Psoas muscle (tissue), 7 donors: ENCODE measurements at regions not wholly inside any gene's neighbourhood (a gene's known extent, or its start where the extent isn't known, plus 50 kb on each side); places are given as distances from the start of the nearest gene placed in this dataset.

ENCODE experiments used
- ATAC-seq, 4 donors: fragments of 200-7000 bp; cut with Tn5 transposase; one replicate each; pipeline ENCODE4 v1.9.1; 2020; ENCODE audit warnings: moderate library complexity in 3 of 4, mild to moderate bottlenecking in 2 of 4
- DNase-seq, 2 donors: peaks; one replicate each; pipeline ENCODE4 v3.0.0-alpha.2; 2020
- H3K27ac ChIP-seq: fragments of 200-600 bp; one replicate; pipeline ENCODE4 v1.8.0; 2022
- H3K27me3 ChIP-seq, 3 donors: fragments of 200-600 bp in 1 of 3; one replicate each; pipeline versions ENCODE4 v1.6.1 to v1.8.0; 2013 to 2022; ENCODE audit warnings: low read length in 2 of 3, mild to moderate bottlenecking in 2 of 3, moderate library complexity in 1 of 3; ENCODE audit not compliant: insufficient read depth in 3 of 3
- H3K36me3 ChIP-seq, 2 donors: fragments of 200-600 bp in 1 of 2; one replicate each; pipeline versions ENCODE4 v1.6.1 to v1.8.0; 2013 to 2022; ENCODE audit warnings: low read depth in 1 of 2, mild to moderate bottlenecking in 1 of 2, moderate library complexity in 1 of 2; ENCODE audit not compliant: insufficient read depth in 1 of 2
- H3K4me1 ChIP-seq: fragments of 200-600 bp; one replicate; pipeline ENCODE4 v1.8.0; 2022
- H3K4me3 ChIP-seq: fragments of 200-600 bp; one replicate; pipeline ENCODE4 v1.8.0; 2022; ENCODE audit warnings: mild to moderate bottlenecking
- H3K9me3 ChIP-seq: fragments of 200-600 bp; one replicate; pipeline ENCODE4 v1.8.0; 2022
- WGBS, 3 donors: extraction: QIAGEN DNeasy Blood & Tissue Kit; methylation state at CpG; one replicate each; pipeline versions ENCODE4 v1.1.6 to v1.1.7; 2013; 5-methylcytosine and 5-hydroxymethylcytosine counted together
- intact Hi-C, 2 donors: fragments of 100-400 bp; cut with DNase I; formaldehyde crosslinking; loops; one replicate each; pipeline versions ENCODE4 v1.11.0 to v1.14.2; 2022
- TF ChIP-seq, protein P1 (sequence below): fragments of 200-600 bp; IDR thresholded peaks from one replicate; pipeline ENCODE4 v1.8.0; 2022; ENCODE audit warnings: antibody characterized with exemption
- donor health status: healthy with polysubstance abuse.
- donor health status: DM: no; HTN: no; CAD: no; lungs with moderate emphysema.
- donor health status: Bipolar disorder and iron deficiency.
- donor health status: healthy.
- donor health status: DM: yes; HTN: yes; CAD: no.
- donor health status: DM: no; HTN: no; CAD: no.
- donor health status: DM: yes; HTN: yes; CAD: no.

DNA sequence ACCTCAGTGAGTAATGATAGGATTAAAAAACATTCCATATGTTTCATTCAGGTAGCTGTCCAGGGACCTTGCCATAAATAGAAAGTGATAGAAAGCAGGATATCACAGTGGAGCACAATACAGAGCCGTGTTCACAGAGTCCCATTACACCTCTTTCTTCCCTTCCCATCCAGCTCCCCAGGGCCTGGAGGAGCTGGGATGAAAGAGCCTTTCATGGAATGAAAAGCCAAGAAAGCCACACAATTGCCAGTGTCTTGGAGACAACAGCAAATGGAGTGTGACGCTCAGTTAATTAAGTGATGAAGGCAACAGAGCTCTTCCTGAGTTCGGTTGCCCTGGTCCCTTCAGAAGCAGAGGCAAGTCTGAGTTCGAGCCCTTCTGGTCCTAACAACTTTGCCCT lies 387.3 kb upstream of the PLXNA2 start:
- H3K36me3 ChIP-seq: no peaks in the 10 kb centered on the region
- no peaks in the 10 kb centered on the region for H3K4me1 ChIP-seq
- no peak overlapping the region for H3K4me3 ChIP-seq
- TF ChIP-seq, protein P1, sequence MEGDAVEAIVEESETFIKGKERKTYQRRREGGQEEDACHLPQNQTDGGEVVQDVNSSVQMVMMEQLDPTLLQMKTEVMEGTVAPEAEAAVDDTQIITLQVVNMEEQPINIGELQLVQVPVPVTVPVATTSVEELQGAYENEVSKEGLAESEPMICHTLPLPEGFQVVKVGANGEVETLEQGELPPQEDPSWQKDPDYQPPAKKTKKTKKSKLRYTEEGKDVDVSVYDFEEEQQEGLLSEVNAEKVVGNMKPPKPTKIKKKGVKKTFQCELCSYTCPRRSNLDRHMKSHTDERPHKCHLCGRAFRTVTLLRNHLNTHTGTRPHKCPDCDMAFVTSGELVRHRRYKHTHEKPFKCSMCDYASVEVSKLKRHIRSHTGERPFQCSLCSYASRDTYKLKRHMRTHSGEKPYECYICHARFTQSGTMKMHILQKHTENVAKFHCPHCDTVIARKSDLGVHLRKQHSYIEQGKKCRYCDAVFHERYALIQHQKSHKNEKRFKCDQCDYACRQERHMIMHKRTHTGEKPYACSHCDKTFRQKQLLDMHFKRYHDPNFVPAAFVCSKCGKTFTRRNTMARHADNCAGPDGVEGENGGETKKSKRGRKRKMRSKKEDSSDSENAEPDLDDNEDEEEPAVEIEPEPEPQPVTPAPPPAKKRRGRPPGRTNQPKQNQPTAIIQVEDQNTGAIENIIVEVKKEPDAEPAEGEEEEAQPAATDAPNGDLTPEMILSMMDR: no peak
- H3K27ac ChIP-seq: no peak overlapping the region
- H3K27me3 ChIP-seq: no peaks in the 10 kb centered on the region
- ATAC-seq (no peak), DNase-seq (no peak)
- 57 to 72% (median 68%) methylated on average over 4 of the region's 4 CpGs for WGBS, 3 donors
- intact Hi-C loops: no loop called here
- no peaks in the 10 kb centered on the region for H3K9me3 ChIP-seq

- TF ChIP-seq, protein P1: no peak
- WGBS, 3 donors: 48 to 65% (median 52%) methylated on average over 5 of the region's 5 CpGs
- no peak for ATAC-seq
Measured at GRCh38 chr1:208634346-208635140, 390.4 kb upstream of the PLXNA2 start.

DNA sequence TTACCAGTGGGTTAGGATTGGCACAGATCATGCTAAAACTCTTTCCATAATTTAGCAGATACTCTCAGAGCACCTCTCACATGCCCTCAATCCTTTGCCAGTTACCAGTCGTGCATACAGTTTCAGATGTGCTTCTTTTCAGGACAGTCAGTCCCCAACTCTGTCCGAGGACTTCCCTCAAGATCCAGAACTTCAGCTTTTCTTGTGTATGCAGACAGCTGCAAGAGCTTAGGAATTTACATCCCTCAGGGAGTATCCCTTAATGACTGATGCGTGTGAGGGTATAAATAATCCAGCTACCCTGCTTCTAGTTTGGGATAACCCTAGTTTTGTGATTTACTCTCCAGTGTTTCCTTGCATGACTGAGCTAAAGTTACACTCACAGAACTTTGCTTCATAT lies 393.0 kb upstream of the PLXNA2 start:
- no peaks in the 10 kb centered on the region for H3K4me1 ChIP-seq
- 23 to 42% (median 26%) methylated on average over 3 of the region's 3 CpGs for WGBS, 3 donors
- H3K27me3 ChIP-seq: no peaks in the 10 kb centered on the region
- no peak overlapping the region for H3K27ac ChIP-seq
- H3K4me3 ChIP-seq: no peak overlapping the region
- no peaks in the 10 kb centered on the region for H3K9me3 ChIP-seq
- H3K36me3 ChIP-seq: no peaks in the 10 kb centered on the region
- intact Hi-C loops: no loop called here
- TF ChIP-seq, protein P1: no peak
- DNase-seq (no peak), ATAC-seq (no peak)

More at GRCh38 chr1:208634346-208635140, 390.4 kb upstream of the PLXNA2 start:
- no peaks in the 10 kb centered on the region for H3K9me3 ChIP-seq
- H3K4me3 ChIP-seq: no peak overlapping the region
- H3K4me1 ChIP-seq: no peaks in the 10 kb centered on the region
- no peaks in the 10 kb centered on the region for H3K27me3 ChIP-seq
- no peak overlapping the region for H3K27ac ChIP-seq
- H3K36me3 ChIP-seq: no peaks in the 10 kb centered on the region
- no peak for DNase-seq
- intact Hi-C loops: no loop called here

GRCh38 chr1:208639382-208639781 lies 395.2 kb upstream of the PLXNA2 start:
- no peak for DNase-seq

More at GRCh38 chr1:208639382-208639781, 395.2 kb upstream of the PLXNA2 start:
- no peaks in the 10 kb centered on the region for H3K9me3 ChIP-seq
- WGBS, 3 donors: 92 to 99% (median 94%) methylated on average over 2 of the region's 2 CpGs
- no peaks in the 10 kb centered on the region for H3K27me3 ChIP-seq
- H3K4me1 ChIP-seq: no peaks in the 10 kb centered on the region
- intact Hi-C loops: no loop called here
- no peak overlapping the region for H3K27ac ChIP-seq
- ATAC-seq: no peak
- H3K4me3 ChIP-seq: no peak overlapping the region
- TF ChIP-seq, protein P1: no peak
- no peaks in the 10 kb centered on the region for H3K36me3 ChIP-seq
